AML-193 (cell line): ENCODE measurements at regions not wholly inside any gene's neighbourhood (a gene's known extent, or its start where the extent isn't known, plus 50 kb on each side); places are given as distances from the start of the nearest gene placed in this dataset.
"Not testable (repeated sequence)": the region's sequence is repeated elsewhere in the genome, so short reads cannot be mapped to it uniquely, and the experiment has no call there.

Source experiments
- DNase-seq, 2 experiments: peaks; one replicate each; lab custom pipeline; 2025; lab: John Stamatoyannopoulos, UW

GRCh38 chr2:12879649-12880048 lies 162.9 kb downstream of the TRIB2 start:
- no peak for DNase-seq

- peak in 1 of 2 experiments; percentile 25 for DNase-seq
Measured at GRCh38 chr2:12881952-12882351, 165.2 kb downstream of the TRIB2 start.

- DNase-seq = no peak
Measured at GRCh38 chr2:12882393-12882792, 165.7 kb downstream of the TRIB2 start.

GRCh38 chr2:12883906-12884305 lies 167.2 kb downstream of the TRIB2 start:
- DNase-seq = no peak

- DNase-seq = no peak
Measured at GRCh38 chr2:12884713-12885282, 168.1 kb downstream of the TRIB2 start.

GRCh38 chr2:12890066-12890465 lies 173.3 kb downstream of the TRIB2 start:
- DNase-seq = no peak

GRCh38 chr2:12890481-12890991 lies 173.8 kb downstream of the TRIB2 start:
- DNase-seq = no peak

- DNase-seq = no peak
Measured at GRCh38 chr2:12895017-12895416, 178.3 kb downstream of the TRIB2 start.

GRCh38 chr2:12896318-12896982 lies 179.7 kb downstream of the TRIB2 start:
- DNase-seq = no peak

GRCh38 chr2:12897181-12897580 lies 180.4 kb downstream of the TRIB2 start:
- peak; percentile 28 to 45 for DNase-seq

GRCh38 chr2:12903272-12903671 lies 186.5 kb downstream of the TRIB2 start:
- no peak for DNase-seq

- no peak for DNase-seq
Measured at GRCh38 chr2:12910431-12910830, 193.7 kb downstream of the TRIB2 start.

GRCh38 chr2:12915787-12916186 lies 199.1 kb downstream of the TRIB2 start:
- no peak for DNase-seq

GRCh38 chr2:12918138-12918834 lies 201.6 kb downstream of the TRIB2 start:
- no peak for DNase-seq

GRCh38 chr2:12918835-12919445 lies 202.2 kb downstream of the TRIB2 start:
- DNase-seq = no peak

- DNase-seq = no peak
Measured at GRCh38 chr2:12921321-12921720, 204.6 kb downstream of the TRIB2 start.

GRCh38 chr2:12923907-12924610 lies 207.3 kb downstream of the TRIB2 start:
- DNase-seq = no peak

GRCh38 chr2:12926641-12927040 lies 209.9 kb downstream of the TRIB2 start:
- not testable (repeated sequence) for DNase-seq

GRCh38 chr2:12928197-12928774 lies 211.6 kb downstream of the TRIB2 start:
- no peak for DNase-seq

GRCh38 chr2:12928775-12929401 lies 212.2 kb downstream of the TRIB2 start:
- DNase-seq = no peak

- no peak for DNase-seq
Measured at GRCh38 chr2:12929758-12930157, 213.0 kb downstream of the TRIB2 start.
